Middle frontal gyrus (tissue), 1 donor: ENCODE measurements at regions not wholly inside any gene's neighbourhood (a gene's known extent, or its start where the extent isn't known, plus 50 kb on each side); places are given as distances from the start of the nearest gene placed in this dataset.

Experiments used
- DNase-seq: peaks from one replicate; pipeline ENCODE4 v3.0.0-alpha.2; 2015; ENCODE audit warnings: low spot score; ENCODE audit errors: extremely low spot score

DNA sequence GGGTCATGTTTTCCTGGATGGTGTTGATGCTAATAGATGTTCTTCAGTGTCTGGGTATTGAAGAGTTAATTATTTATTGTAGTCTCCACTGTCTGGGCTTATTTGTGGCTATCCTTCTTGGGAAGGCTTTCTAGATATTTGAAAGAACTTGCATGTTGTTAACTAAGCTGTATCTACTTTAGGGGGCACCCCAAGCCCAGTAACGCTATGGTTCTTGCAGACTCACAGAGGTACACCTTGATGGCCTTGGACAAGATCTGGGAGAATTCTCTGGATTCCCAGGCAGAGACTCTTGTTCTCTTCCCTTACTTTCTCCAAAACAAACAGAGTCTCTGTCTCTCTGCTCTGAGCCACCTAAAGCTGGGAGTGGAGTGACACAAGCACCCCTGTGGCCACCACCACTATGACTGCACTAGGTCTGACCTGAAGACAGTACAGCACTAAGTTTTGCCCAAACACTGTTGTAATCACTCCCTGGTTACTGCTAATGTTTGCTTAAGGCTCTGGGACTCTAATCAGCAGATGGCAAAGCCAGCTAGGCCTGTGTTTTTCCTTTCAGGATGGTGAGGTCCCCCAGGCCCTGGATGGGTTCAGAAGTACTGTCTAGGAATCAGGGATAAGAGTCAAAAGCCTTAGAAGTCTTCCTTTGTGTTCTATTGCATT, 76.5 kb upstream of the C1orf21 start:
- no peak for DNase-seq

- no peak for DNase-seq
Measured at GRCh38 chr1:184311580-184311979, 75.2 kb upstream of the C1orf21 start.

GRCh38 chr1:184315254-184315653, 71.6 kb upstream of the C1orf21 start:
- DNase-seq: no peak

DNA sequence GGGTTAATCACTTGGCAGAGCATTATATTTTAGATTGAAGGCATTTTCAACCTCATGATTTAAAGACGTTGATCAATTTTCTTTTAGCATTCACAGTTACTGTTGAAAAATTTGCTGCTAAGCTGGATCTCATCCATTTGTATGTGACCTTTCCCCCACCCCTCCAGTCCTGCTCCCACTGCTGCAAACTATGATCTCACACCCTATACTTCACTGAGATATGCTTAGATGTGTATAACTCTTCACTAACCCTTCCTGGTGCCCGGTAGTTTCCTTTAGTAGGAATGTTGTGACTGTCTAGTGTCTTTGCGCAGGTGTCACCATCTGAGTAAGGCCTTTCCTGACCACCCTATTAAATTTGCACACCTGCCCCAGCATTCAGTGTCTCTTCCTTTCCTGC, 67.0 kb upstream of the C1orf21 start:
- DNase-seq: no peak

DNA sequence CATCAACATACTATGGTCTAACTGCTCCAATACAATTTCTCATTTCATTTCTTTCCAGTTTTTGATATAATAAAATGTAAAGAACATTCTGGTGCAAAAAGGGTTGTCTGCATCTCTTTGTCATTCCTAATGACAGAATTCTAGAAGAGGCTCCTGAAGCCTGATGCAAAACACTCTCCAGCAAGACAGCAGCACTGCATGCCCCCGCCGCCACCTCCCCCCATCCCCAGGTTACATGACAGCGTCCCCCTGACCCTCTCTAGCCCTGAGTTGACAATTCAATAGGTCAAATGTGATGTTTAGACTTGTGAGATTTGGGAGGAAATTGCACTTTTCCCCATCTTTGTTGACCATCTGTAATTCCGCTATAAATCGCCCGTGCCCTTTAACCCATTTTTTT, 64.6 kb upstream of the C1orf21 start:
- no peak for DNase-seq

DNA sequence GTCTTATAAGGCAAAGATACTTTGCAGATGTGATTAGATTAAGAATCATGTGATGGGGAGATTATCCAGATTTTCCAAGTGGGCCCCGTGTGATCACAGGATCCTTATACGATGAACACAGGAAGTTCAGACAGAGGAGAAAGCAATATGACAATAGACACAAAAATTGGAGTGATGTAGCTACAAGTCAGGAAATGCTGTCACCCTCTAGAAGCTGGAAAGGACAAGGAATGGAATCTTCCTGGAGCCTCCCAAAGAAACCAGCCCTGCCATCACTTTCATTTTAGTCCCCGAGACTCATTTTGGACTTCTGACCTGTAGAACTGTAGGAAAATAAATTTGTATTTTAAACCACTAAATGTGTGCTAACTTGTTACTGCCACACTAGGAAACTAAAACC, 61.9 kb upstream of the C1orf21 start:
- DNase-seq: no peak

- no peak for DNase-seq
Measured at GRCh38 chr1:184326278-184326677, 60.6 kb upstream of the C1orf21 start.

DNA sequence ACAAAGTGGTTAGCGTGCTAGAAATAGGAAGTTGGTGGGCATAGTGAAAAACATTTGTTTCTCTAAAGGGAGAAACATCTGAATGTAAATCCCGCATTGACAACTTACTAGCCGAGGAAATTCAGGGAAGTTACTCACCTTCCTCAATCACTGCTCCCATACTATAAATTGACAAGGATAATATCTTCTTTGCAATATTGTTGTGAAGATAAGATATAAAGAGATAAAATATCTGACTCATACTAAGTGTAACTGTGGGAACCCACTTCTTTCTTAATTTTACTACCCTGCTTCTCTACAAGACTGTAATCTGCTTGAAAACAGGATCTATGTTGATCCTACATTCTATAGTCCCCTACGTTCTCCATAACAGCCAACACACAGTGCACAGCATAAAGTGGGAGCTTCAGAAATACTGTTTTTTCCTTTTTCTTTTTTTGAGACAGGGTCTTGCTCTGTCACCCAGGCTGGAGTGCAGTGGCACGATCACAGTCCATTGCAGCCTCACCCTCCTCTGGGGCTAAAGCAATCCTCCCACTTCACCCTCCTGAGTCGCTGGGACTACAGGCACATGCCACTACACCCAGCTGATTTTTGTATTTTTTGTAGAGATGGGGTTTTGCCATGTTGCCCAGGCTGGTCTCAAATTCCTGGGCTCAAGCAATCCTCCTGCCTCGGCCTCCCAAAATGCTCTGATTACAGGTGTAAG, 57.4 kb upstream of the C1orf21 start:
- DNase-seq: no peak

- DNase-seq: no peak
Measured at GRCh38 chr1:184329962-184330868, 56.6 kb upstream of the C1orf21 start.

- no peak for DNase-seq
Measured at GRCh38 chr1:184330875-184331274, 56.0 kb upstream of the C1orf21 start.
